T-helper 1 cell treated with Interleukin-12 subunit alpha and Interleukin-12 subunit beta and Interleukin-4 antibody, amounts not matched to agents 30 ng/mL and 1 ng/mL, for 36 hours (primary cell): ENCODE measurements at regions not wholly inside any gene's neighbourhood (a gene's known extent, or its start where the extent isn't known, plus 50 kb on each side); places are given as distances from the start of the nearest gene placed in this dataset.

Experiments
- intact Hi-C: fragments of 100-400 bp; cut with micrococcal nuclease; formaldehyde crosslinking; loops from one replicate; pipeline ENCODE4 v1.15.1; 2024

GRCh38 chrX:5829469-5829868, 399.2 kb downstream of the NLGN4X start:
- intact Hi-C loops, result no loop called here

DNA sequence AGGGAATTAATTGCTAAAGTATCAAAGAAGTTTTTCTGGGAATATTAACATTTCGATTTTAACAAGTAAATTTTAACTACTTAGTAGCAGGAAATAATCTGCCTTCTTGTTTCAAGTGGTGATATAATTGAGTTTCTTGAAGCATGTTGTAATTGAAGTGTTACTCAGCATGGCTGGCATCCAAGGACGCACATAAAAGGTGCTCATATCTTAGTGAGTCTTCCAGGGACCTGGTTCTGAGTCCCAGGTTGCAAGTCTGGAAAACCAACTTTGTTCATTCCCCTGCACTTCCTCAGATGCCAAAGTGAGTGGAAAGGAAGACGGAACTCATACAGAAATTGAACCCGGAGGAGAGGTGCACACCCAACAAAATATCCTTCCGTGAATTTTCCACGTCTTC, 399.6 kb downstream of the NLGN4X start:
- intact Hi-C loops, result no loop called here

- intact Hi-C loops, result no loop called here
Measured at GRCh38 chrX:5823903-5824302, 404.8 kb downstream of the NLGN4X start.

GRCh38 chrX:5810636-5811035, 418.0 kb downstream of the NLGN4X start:
- intact Hi-C loops, result no loop called here

DNA sequence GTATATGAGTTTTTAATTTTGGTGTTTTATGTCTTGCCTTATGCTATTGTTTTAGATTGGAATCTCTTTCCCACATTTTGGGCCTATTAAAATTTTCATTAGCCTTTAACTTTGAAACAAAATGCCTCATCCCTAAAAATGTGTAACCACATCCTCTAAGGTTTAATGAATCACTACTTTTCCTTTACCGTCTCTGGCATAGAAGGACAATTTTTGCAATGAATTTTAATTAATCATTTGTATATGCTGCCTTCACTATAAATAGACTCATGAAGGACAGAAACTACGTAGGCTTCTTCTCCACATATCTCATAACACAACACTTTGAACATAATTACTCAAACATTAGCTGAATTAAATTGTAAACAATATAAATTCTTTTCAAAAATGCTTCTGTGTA, 421.5 kb downstream of the NLGN4X start:
- intact Hi-C loops, result no loop called here

- intact Hi-C loops, result no loop called here
Measured at GRCh38 chrX:5802391-5802790, 426.3 kb downstream of the NLGN4X start.

- intact Hi-C loops, result no loop called here
Measured at GRCh38 chrX:5791721-5792120, 436.9 kb downstream of the NLGN4X start.

DNA sequence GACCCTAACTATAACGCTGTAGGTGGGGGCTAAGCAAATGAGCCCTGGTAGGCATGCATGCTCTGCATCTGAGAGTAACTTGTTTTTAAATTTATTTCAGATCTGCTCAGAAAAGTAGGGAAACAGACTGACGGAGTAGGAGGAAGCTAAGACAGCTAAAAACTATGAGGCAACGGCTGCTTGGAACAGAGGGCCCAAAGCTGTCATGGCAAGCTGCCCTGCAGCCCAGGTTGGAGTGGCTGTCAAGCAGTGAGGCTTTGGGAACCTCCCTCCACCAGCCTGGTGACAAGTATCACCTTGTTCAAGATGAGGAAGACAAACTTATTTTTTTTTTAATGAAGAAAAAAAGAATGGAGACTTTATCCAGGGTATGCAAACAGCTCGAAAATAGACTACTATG, 439.8 kb downstream of the NLGN4X start:
- intact Hi-C loops, result no loop called here

DNA sequence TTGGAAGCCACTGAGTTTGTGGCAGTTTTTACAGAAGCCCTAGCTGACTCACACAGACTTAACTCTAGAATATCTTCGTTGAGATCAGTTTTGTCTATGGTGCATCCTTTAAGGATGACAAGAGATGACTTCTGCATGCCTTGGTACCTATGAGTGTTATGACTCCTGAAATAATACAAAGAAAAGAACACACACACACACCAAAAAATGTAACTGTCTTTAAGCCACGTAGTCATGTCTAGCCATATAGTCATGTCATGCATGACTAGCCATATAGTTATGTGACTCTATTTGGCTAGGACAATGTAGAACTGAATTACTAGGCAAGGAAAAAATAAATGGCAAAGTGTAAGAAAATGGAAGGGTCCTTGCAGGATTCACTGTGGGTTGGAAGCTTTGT, 447.8 kb downstream of the NLGN4X start:
- intact Hi-C loops, result no loop called here

GRCh38 chrX:5775846-5776430, 452.7 kb downstream of the NLGN4X start:
- intact Hi-C loops, result no loop called here

DNA sequence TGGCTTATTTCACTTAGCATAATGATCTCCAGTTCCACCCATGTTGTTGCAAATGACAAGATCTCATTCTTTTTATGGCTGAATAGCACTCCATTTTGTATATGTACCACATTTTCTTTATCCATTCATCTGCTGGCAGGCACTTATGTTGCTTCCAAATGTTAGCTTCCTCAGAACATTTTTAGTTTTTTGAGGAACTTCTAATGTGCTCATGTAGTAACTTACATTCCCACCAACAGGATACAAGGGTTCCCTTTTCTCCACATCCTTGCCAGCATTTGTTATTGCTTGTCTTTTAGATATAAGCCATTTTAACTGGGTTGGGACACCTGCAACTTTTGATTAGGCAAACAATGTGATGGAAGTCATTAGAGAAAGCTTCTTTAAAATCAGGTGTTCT, 454.2 kb downstream of the NLGN4X start:
- intact Hi-C loops, result no loop called here

GRCh38 chrX:5771441-5771840, 457.2 kb downstream of the NLGN4X start:
- intact Hi-C loops, result no loop called here

GRCh38 chrX:5756616-5757015, 472.1 kb downstream of the NLGN4X start:
- intact Hi-C loops, result no loop called here

DNA sequence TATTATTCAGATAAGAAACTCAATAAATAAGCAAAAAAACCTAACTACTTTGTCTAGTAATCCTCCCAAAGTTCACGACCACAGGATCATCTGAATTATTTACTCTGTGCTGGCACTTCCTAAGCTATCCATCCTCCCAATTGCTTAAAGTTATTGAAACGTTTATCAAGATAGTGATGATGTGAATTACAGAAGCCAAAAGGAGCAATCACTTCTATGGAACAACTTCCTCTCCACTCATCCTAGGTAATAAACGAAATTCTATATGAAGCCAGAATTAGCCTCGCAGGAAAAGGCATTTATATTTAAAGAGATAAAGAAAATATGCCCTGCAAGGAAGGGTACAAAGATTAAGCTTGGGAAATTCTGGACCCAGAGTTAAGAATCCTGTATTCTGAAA, 475.4 kb downstream of the NLGN4X start:
- intact Hi-C loops, result no loop called here

DNA sequence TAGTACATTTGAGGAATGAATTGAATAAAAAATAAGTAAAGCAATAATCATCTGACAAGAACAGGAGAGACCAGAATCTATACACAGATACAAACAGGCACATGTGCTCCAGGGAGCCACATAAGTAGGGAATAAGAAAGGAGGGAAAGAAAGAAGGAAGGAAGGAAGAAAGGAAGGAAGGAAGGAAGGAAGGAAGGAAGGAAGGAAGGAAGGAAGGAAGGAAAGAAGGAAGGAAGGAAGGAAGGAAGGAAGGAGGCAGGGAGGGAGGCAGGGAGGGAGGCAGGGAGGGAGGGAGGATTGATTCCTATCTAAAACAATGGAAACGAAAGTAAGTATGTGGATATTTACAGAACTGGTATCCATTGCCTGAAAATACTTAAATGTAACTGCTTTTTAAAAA, 475.8 kb downstream of the NLGN4X start:
- intact Hi-C loops, result no loop called here

GRCh38 chrX:5748586-5749150, 480.0 kb downstream of the NLGN4X start:
- intact Hi-C loops, result no loop called here

DNA sequence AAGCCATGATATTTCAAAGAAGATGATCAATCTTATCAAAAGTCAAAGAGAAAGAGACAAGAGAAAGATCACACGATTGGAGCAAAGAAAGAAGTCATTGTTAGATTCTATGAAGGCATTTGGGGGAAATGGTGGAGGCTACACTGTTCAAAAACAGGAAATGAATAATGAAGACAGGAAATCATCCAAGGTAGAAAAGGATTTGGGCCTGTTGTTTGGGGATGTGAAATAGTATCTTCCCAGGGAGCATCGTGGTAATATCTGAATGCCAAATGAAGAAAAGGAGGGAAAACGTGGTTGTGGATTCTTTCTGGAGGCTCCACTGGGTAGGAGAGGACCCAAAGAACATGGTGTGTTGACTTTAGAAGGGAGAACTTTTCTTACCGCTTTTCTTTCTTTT, 482.4 kb downstream of the NLGN4X start:
- intact Hi-C loops, result no loop called here

GRCh38 chrX:5733501-5733900, 495.2 kb downstream of the NLGN4X start:
- intact Hi-C loops, result no loop called here

GRCh38 chrX:5730556-5730955, 498.1 kb downstream of the NLGN4X start:
- intact Hi-C loops, result no loop called here

DNA sequence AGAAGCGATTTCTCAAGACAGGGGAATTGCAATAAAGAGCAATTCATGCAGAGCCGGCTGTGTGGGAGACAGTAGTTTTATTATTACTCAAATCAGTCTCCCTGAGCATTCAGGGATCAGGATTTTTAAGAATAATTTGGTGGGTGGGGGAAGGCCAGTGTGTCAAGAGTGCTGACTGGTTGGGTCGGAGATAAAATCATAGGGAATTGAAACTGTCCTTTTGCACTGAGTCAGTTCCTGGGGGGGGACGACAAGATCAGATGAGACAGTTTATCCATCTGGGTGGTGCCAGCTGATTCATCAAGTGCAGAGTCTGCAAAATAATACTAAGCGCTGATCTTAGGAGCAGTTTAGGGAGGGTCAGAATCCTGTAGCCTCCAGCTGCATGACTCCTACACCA, 502.4 kb downstream of the NLGN4X start:
- intact Hi-C loops, result no loop called here

DNA sequence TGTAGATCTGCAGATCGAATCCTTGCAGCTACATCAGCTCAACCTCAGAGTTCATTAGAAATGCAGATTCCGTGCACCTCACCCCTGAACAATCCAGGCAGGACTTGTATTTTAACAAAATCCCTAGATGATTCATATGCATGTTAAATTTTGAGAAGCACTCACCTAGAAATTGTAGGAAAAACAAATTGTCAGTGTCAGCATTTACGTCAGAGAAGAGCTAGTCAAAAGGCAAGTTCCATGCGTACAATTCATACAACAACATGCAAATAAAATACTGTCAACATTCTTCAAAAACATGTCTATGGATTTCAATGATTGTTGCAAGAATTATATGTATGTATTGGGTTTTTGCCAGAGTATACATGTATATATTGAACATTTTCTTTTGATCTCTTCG, 504.5 kb downstream of the NLGN4X start:
- intact Hi-C loops, result no loop called here

DNA sequence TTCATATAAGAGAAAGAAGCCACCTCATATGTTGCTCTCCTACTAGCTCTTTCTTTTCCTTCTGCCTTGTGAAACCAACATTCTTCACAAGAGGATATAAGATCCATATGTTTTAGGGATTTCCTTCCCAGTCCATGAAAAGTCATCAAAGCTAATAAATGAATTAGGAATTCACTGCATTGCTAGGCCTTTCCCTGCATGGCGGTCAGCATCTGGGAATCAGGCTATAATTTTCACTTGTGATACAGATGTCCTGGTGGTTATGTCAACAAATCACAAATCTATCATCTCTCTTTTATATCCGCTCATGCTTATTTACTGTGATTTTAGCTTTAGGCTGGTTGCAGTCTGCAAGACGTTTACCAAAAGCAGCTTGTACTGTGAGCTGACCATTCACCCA, 510.0 kb downstream of the NLGN4X start:
- intact Hi-C loops, result no loop called here

- intact Hi-C loops, result no loop called here
Measured at GRCh38 chrX:5716666-5717065, 512.0 kb downstream of the NLGN4X start.

- intact Hi-C loops, result no loop called here
Measured at GRCh38 chrX:5708251-5708650, 520.4 kb downstream of the NLGN4X start.
